Neural cell (in vitro differentiated cells): ENCODE measurements at regions not wholly inside any gene's neighbourhood (a gene's known extent, or its start where the extent isn't known, plus 50 kb on each side); places are given as distances from the start of the nearest gene placed in this dataset.

Experiments used
- H2AFZ ChIP-seq: fragments of 200-600, 300-800 bp; sonication (generic), shearing (Covaris generic); 2 replicates; pipeline ENCODE4 v1.6.0; 2014; ENCODE audit warnings: low read depth, mild to moderate bottlenecking, antibody characterized with exemption, low read length, moderate library complexity
- H3F3A ChIP-seq: fragments of 200-600 bp; shearing (Covaris generic); 2 replicates; pipeline ENCODE4 v1.6.1; 2016; ENCODE audit warnings: mild to moderate bottlenecking, moderate library complexity, mixed read lengths, antibody characterized with exemption, low read length; ENCODE audit not compliant: insufficient read depth, poor library complexity, severe bottlenecking
- H3K27ac ChIP-seq: fragments of 200-600, 300-800 bp; sonication (generic), shearing (Covaris generic); 2 replicates; pipeline ENCODE4 v1.5.1; 2014; ENCODE audit warnings: mild to moderate bottlenecking, low read length, moderate library complexity
- H3K27me3 ChIP-seq: fragments of 300-800, 200-600 bp; sonication (generic), shearing (Covaris generic); 2 replicates; pipeline ENCODE4 v1.6.0; 2014; ENCODE audit warnings: mild to moderate bottlenecking, low read depth, low read length, moderate library complexity; ENCODE audit not compliant: insufficient read depth
- H3K36me3 ChIP-seq: fragments of 300-800, 200-600 bp; sonication (generic), shearing (Covaris generic); 2 replicates; pipeline ENCODE4 v1.5.1; 2014; ENCODE audit warnings: mild to moderate bottlenecking, antibody characterized with exemption, low read length, moderate library complexity; ENCODE audit not compliant: insufficient read depth
- H3K4me2 ChIP-seq: fragments of 300-800, 200-600 bp; sonication (generic), shearing (Covaris generic); 2 replicates; pipeline ENCODE4 v1.6.0; 2014; ENCODE audit warnings: mild to moderate bottlenecking, low read length
- H3K4me3 ChIP-seq: fragments of 300-800, 200-600 bp; sonication (generic), shearing (Covaris generic); 2 replicates; pipeline ENCODE4 v1.5.1; 2014; ENCODE audit warnings: mild to moderate bottlenecking, low read length, moderate library complexity
- H3K79me2 ChIP-seq: fragments of 200-600 bp; shearing (Covaris generic); replicated peaks from 2 replicates; pipeline ENCODE4 v1.6.0; 2014; ENCODE audit warnings: mild to moderate bottlenecking, low read length, moderate library complexity; ENCODE audit not compliant: insufficient read depth
- H3K9ac ChIP-seq: fragments of 300-800, 200-600 bp; sonication (generic), shearing (Covaris generic); 2 replicates; pipeline ENCODE4 v1.6.1; 2016; ENCODE audit warnings: mild to moderate bottlenecking, low read length, mixed read lengths
- H3K9me2 ChIP-seq: fragments of 200-600 bp; shearing (Covaris generic); 2 replicates; pipeline ENCODE4 v1.6.1; 2016; ENCODE audit warnings: mild to moderate bottlenecking, low read length, mixed read lengths; ENCODE audit not compliant: insufficient read depth
- H3K9me3 ChIP-seq: fragments of 200-600, 300-800 bp; sonication (generic), shearing (Covaris generic); 2 replicates; pipeline ENCODE4 v1.6.1; 2016; ENCODE audit warnings: mild to moderate bottlenecking, mixed run types, low read length, moderate library complexity, mixed read lengths
- H4K20me1 ChIP-seq: fragments of 200-600 bp; shearing (Covaris generic); 2 replicates; pipeline ENCODE4 v1.6.1; 2016; ENCODE audit warnings: mild to moderate bottlenecking, mixed run types; ENCODE audit not compliant: insufficient read depth
- CTCF ChIP-seq: fragments of 450-650 bp; IDR thresholded peaks from 2 replicates; pipeline ENCODE4 v1.5.1; 2014; ENCODE audit warnings: antibody characterized with exemption, mild to moderate bottlenecking, moderate library complexity; ENCODE audit not compliant: poor library complexity, severe bottlenecking
- EP300 ChIP-seq: fragments of 450-650 bp; conservative IDR thresholded peaks from 2 replicates; pipeline ENCODE4 v1.6.1; 2014; ENCODE audit warnings: antibody characterized with exemption, mild to moderate bottlenecking, moderate library complexity; ENCODE audit not compliant: poor library complexity, severe bottlenecking
- EZH2 ChIP-seq: fragments of 200-600, 300-800 bp; shearing (Covaris generic), sonication (generic); IDR thresholded peaks from 2 replicates; pipeline ENCODE4 v1.6.1; 2014; ENCODE audit warnings: antibody characterized with exemption, low read length, borderline replicate concordance, mild to moderate bottlenecking; ENCODE audit not compliant: insufficient read depth, poor library complexity, severe bottlenecking
- MXI1 ChIP-seq: fragments of 450-650 bp; conservative IDR thresholded peaks from 2 replicates; pipeline ENCODE4 v1.6.1; 2014; ENCODE audit warnings: antibody characterized with exemption, mild to moderate bottlenecking; ENCODE audit not compliant: poor library complexity, severe bottlenecking
- POLR2AphosphoS5 ChIP-seq: IDR thresholded peaks from 2 replicates; pipeline ENCODE4 v1.6.1; 2012
- RAD21 ChIP-seq: fragments of 450-650 bp; conservative IDR thresholded peaks from 2 replicates; pipeline ENCODE4 v1.6.1; 2014; ENCODE audit warnings: antibody characterized with exemption, mild to moderate bottlenecking, moderate library complexity
- SMC3 ChIP-seq: fragments of 450-650 bp; conservative IDR thresholded peaks from 2 replicates; pipeline ENCODE4 v1.6.1; 2014; ENCODE audit warnings: antibody characterized with exemption, mild to moderate bottlenecking, moderate library complexity; ENCODE audit not compliant: poor library complexity
- TAF1 ChIP-seq: IDR thresholded peaks from 2 replicates; pipeline ENCODE4 v1.6.1; 2012; ENCODE audit warnings: low read depth
- TF ChIP-seq, protein P1 (sequence below): IDR thresholded peaks from 2 replicates; pipeline ENCODE4 v1.6.1; 2012; ENCODE audit warnings: borderline replicate concordance

DNA sequence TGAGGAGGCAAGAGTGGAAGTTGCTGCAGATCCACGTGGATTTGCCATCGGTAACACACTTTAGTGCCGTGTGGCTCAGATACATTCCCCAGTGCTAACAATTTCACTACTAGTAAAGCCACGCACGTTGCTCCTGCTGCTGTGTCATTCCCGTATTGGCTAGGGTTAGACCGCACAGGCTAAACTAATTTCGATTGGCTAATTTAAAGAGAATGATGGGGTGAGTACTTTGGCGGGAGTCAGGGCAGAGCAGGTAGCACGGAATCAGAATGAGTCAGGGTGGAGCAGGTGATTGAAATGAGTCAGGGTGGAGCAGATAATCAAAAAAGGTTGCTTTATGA, 1337.5 kb downstream of the FSTL5 start:
- no peak overlapping the region for H3K4me3 ChIP-seq
- H3F3A ChIP-seq: no peaks in the 10 kb centered on the region
- no peak overlapping the region for H3K9ac ChIP-seq
- no peaks in the 10 kb centered on the region for H3K79me2 ChIP-seq
- H3K36me3 ChIP-seq: no peaks in the 10 kb centered on the region
- H3K4me2 ChIP-seq: no peak overlapping the region
- no peaks in the 10 kb centered on the region for H4K20me1 ChIP-seq
- no peaks in the 10 kb centered on the region for H3K27me3 ChIP-seq
- H2AFZ ChIP-seq: no peak overlapping the region
- TF ChIP-seq POLR2AphosphoS5 (no peak), TAF1 (no peak), SMC3 (no peak), RAD21 (no peak), EZH2 (no peak)
- H3K9me3 ChIP-seq: no peaks in the 10 kb centered on the region
- no peak overlapping the region for H3K27ac ChIP-seq
- H3K9me2 ChIP-seq: no peaks in the 10 kb centered on the region

DNA sequence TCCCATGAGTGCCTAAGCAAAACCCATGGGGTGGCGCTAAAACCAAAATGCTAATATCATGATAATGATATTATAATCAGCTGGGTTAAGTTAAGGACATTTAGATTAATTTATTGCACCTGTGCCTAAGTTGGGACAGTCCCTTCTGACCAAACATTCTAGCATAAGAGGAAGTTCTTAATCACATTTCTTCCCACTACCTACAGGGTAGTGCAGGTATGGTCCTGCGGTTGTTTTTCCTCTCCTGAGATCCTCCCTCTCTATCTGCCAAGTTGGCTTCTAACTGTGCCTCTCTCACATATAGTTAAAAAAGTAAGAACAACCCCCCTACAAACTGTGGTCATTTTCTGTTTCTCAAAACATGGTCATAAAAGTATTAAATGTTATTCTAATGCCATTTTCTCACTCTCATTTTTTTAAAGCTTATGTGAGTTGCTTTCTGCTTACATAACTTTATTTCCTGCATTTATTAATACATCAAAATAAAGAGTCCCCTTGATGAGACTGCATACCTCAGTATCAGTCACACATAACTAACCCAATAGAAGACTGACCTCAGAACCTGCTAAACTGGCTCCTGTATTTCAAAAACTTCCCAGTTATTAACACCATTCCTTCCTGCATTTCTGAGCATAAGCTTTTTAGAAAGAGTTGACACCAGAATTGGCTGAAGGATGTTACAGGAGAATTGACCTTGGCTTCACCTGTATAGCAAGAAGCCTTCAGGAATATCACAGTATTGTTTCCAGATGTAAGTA, 1332.5 kb downstream of the FSTL5 start:
- H3K27me3 ChIP-seq: no peaks in the 10 kb centered on the region
- no peak for TF ChIP-seq EP300
- TF ChIP-seq SMC3: no peak
- TF ChIP-seq CTCF: no peak
- no peak for TF ChIP-seq MXI1
- TF ChIP-seq, protein P1, sequence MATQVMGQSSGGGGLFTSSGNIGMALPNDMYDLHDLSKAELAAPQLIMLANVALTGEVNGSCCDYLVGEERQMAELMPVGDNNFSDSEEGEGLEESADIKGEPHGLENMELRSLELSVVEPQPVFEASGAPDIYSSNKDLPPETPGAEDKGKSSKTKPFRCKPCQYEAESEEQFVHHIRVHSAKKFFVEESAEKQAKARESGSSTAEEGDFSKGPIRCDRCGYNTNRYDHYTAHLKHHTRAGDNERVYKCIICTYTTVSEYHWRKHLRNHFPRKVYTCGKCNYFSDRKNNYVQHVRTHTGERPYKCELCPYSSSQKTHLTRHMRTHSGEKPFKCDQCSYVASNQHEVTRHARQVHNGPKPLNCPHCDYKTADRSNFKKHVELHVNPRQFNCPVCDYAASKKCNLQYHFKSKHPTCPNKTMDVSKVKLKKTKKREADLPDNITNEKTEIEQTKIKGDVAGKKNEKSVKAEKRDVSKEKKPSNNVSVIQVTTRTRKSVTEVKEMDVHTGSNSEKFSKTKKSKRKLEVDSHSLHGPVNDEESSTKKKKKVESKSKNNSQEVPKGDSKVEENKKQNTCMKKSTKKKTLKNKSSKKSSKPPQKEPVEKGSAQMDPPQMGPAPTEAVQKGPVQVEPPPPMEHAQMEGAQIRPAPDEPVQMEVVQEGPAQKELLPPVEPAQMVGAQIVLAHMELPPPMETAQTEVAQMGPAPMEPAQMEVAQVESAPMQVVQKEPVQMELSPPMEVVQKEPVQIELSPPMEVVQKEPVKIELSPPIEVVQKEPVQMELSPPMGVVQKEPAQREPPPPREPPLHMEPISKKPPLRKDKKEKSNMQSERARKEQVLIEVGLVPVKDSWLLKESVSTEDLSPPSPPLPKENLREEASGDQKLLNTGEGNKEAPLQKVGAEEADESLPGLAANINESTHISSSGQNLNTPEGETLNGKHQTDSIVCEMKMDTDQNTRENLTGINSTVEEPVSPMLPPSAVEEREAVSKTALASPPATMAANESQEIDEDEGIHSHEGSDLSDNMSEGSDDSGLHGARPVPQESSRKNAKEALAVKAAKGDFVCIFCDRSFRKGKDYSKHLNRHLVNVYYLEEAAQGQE: no peak
- no peak for TF ChIP-seq EZH2
- TF ChIP-seq POLR2AphosphoS5: no peak
- no peak for TF ChIP-seq TAF1
- TF ChIP-seq RAD21: no peak
- no peaks in the 10 kb centered on the region for H3K9me2 ChIP-seq
- H3K27ac ChIP-seq: no peak overlapping the region
- H4K20me1 ChIP-seq: no peaks in the 10 kb centered on the region
- no peaks in the 10 kb centered on the region for H3F3A ChIP-seq
- no peak overlapping the region for H3K4me3 ChIP-seq
- no peak overlapping the region for H2AFZ ChIP-seq
- H3K79me2 ChIP-seq: no peaks in the 10 kb centered on the region
- H3K4me2 ChIP-seq: no peak overlapping the region
- H3K9ac ChIP-seq: no peak overlapping the region
- no peaks in the 10 kb centered on the region for H3K9me3 ChIP-seq
- no peaks in the 10 kb centered on the region for H3K36me3 ChIP-seq
